MG63 (cell line): ENCODE measurements at regions not wholly inside any gene's neighbourhood (a gene's known extent, or its start where the extent isn't known, plus 50 kb on each side); places are given as distances from the start of the nearest gene placed in this dataset.
"Not testable (repeated sequence)": the region's sequence is repeated elsewhere in the genome, so short reads cannot be mapped to it uniquely, and the experiment has no call there.

Experiments
- DNase-seq: peaks from one replicate; pipeline ENCODE4 v3.0.0-alpha.2; 2020
- H3K27me3 ChIP-seq: fragments of 250-450 bp; sonication (Bioruptor Pico); 2 replicates; pipeline ENCODE4 v1.5.1; 2020; ENCODE audit warnings: mild to moderate bottlenecking, moderate library complexity
- H3K36me3 ChIP-seq: fragments of 250-450 bp; sonication (Bioruptor Pico); 2 replicates; pipeline ENCODE4 v1.5.1; 2020; ENCODE audit warnings: mild to moderate bottlenecking, moderate library complexity
- H3K4me3 ChIP-seq: fragments of 250-450 bp; sonication (Bioruptor Pico); 2 replicates; pipeline ENCODE4 v1.5.1; 2020; ENCODE audit warnings: mild to moderate bottlenecking, moderate library complexity
- H3K9me3 ChIP-seq: fragments of 250-450 bp; sonication (Bioruptor Pico); 2 replicates; pipeline ENCODE4 v1.5.1; 2020; ENCODE audit warnings: mild to moderate bottlenecking, moderate library complexity

GRCh38 chr3:34067536-34068051, 269.2 kb downstream of the PDCD6IP start:
- DNase-seq = no peak
- no peaks in the 10 kb centered on the region for H3K27me3 ChIP-seq
- H3K9me3 ChIP-seq = no peaks in the 10 kb centered on the region
- no peak overlapping the region for H3K4me3 ChIP-seq
- no peaks in the 10 kb centered on the region for H3K36me3 ChIP-seq

- H3K27me3 ChIP-seq = no peaks in the 10 kb centered on the region
- no peak for DNase-seq
- H3K9me3 ChIP-seq = no peaks in the 10 kb centered on the region
- no peaks in the 10 kb centered on the region for H3K36me3 ChIP-seq
- no peak overlapping the region for H3K4me3 ChIP-seq
Measured at GRCh38 chr3:34068505-34068904, 270.1 kb downstream of the PDCD6IP start.

- no peak overlapping the region for H3K4me3 ChIP-seq
- no peaks in the 10 kb centered on the region for H3K9me3 ChIP-seq
- no peaks in the 10 kb centered on the region for H3K27me3 ChIP-seq
- H3K36me3 ChIP-seq = no peaks in the 10 kb centered on the region
- no peak for DNase-seq
Measured at GRCh38 chr3:34070831-34071585, 272.6 kb downstream of the PDCD6IP start.

DNA sequence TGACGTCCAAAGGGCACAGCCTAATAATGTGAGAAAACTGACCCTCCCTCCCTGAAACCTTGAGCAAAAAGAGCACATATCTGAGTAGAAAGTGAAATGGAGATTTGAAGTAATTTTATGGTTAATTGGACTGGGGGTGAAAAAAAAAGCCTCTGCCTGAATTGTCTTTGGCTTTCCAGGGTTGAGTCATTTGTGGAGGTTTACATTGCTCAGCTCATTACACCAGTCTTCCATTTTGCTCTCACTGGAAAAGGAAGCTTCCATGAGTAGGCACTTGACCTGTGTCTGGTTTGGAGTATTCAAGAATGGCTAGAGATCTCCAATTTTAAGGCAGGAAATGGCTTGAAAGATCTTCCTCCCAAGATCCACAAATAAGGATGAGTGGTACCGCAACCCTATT, 273.9 kb downstream of the PDCD6IP start:
- H3K4me3 ChIP-seq = no peak overlapping the region
- H3K36me3 ChIP-seq = no peaks in the 10 kb centered on the region
- DNase-seq = no peak
- no peaks in the 10 kb centered on the region for H3K9me3 ChIP-seq
- H3K27me3 ChIP-seq = no peaks in the 10 kb centered on the region

GRCh38 chr3:34073111-34073510, 274.7 kb downstream of the PDCD6IP start:
- H3K36me3 ChIP-seq = no peaks in the 10 kb centered on the region
- no peak overlapping the region for H3K4me3 ChIP-seq

GRCh38 chr3:34073961-34074360, 275.5 kb downstream of the PDCD6IP start:
- H3K4me3 ChIP-seq = no peak overlapping the region
- no peaks in the 10 kb centered on the region for H3K36me3 ChIP-seq
- no peaks in the 10 kb centered on the region for H3K27me3 ChIP-seq
- no peak for DNase-seq
- H3K9me3 ChIP-seq = no peaks in the 10 kb centered on the region

More at GRCh38 chr3:34073111-34073510, 274.7 kb downstream of the PDCD6IP start:
- H3K9me3 ChIP-seq = no peaks in the 10 kb centered on the region
- no peak for DNase-seq
- H3K27me3 ChIP-seq = no peaks in the 10 kb centered on the region

GRCh38 chr3:34075975-34076374, 277.5 kb downstream of the PDCD6IP start:
- Histone ChIP-seq H3K36me3 (no peaks in the 10 kb centered on the region), H3K27me3 (no peaks in the 10 kb centered on the region), H3K4me3 (no peak overlapping the region), H3K9me3 (no peaks in the 10 kb centered on the region)
- no peak for DNase-seq

DNA sequence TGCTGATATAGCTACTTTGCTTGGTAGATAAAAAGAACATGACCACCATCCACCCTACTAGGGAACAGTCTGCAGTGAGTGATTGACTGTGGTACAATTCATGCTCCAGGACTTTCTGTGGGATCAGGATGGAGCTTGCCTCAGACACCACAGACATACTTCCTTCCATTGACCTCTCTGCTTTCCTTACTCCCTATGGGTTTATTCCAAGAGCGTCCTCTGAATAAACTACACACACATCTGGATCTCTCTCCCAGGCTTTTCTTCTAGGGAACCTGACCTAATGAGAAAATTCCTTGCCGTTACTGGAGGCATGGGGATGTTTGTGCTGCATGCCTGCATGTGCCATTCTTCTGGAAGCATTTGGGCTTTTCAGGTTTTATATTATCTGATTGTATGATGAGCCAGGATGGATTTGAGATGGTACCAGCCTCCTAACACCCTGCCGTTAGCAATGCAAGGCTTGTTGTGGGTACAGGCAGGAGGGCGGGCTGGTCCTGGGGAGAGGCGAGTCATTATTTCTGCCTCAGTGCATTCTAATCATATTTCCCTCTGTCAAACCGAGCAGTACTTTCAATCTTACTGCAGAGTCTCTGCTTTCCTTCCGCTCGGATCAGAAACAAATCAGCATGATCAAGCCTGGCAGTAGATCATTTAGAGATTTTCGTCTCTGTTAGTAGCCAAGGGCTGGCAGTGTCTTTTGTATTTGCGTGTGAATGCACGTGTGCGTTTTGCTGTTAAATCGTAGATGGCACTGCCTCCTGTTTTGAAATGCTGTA, 279.2 kb downstream of the PDCD6IP start:
- Histone ChIP-seq H3K4me3 (no peak overlapping the region), H3K9me3 (no peaks in the 10 kb centered on the region), H3K36me3 (no peaks in the 10 kb centered on the region)

DNA sequence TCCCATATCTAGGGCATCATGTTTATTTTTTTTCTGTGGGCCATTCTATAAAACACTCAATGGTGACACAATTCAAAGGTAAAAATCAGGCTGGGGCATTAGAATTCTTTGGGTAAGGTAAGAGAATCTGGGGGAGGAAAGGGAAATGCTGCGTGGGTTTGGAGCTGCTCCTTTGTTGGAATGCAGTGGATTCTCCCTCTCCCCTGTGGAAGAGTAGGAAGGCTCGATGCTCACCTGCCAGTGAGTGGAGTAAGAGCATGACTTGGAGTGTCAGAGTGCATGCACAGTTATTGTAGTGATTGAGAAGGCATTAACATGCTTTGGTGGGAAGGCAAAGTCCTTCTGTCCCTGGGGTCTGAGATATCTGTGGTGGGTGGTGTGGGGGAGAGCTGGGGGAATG, 280.0 kb downstream of the PDCD6IP start:
- H3K4me3 ChIP-seq = no peak overlapping the region
- H3K36me3 ChIP-seq = no peaks in the 10 kb centered on the region
- DNase-seq = no peak
- H3K27me3 ChIP-seq = no peaks in the 10 kb centered on the region
- no peaks in the 10 kb centered on the region for H3K9me3 ChIP-seq

More for the DNA sequence above, 279.2 kb downstream of the PDCD6IP start:
- no peaks in the 10 kb centered on the region for H3K27me3 ChIP-seq
- no peak for DNase-seq

GRCh38 chr3:34079849-34080248, 281.4 kb downstream of the PDCD6IP start:
- not testable (repeated sequence) for H3K36me3 ChIP-seq, H3K4me3 ChIP-seq, H3K9me3 ChIP-seq, H3K27me3 ChIP-seq, DNase-seq

GRCh38 chr3:34090379-34090778, 291.9 kb downstream of the PDCD6IP start:
- not testable (repeated sequence) for DNase-seq, H3K9me3 ChIP-seq, H3K36me3 ChIP-seq, H3K27me3 ChIP-seq, H3K4me3 ChIP-seq

DNA sequence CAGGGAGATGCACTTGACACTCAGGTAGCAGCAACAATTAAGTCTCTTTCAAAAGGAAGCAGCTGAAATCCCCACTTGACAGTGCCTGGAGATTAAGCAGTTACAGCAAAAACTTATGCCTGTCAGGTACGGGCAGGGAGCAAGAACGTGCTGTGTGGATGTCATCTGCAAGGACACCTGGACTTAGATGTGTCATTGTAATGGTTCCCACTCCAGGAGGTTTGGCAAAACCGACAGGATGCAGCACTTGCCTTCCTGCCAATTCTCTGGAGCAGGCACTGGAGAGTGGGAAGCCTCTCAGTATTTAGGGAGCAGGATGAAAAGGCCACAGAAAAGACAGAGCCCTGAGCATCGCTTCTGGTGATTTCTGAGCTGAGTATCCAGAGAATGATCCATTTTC, 292.4 kb downstream of the PDCD6IP start:
- Histone ChIP-seq H3K36me3 (no peaks in the 10 kb centered on the region), H3K4me3 (no peak overlapping the region), H3K9me3 (no peaks in the 10 kb centered on the region), H3K27me3 (no peaks in the 10 kb centered on the region)
- DNase-seq = no peak

DNA sequence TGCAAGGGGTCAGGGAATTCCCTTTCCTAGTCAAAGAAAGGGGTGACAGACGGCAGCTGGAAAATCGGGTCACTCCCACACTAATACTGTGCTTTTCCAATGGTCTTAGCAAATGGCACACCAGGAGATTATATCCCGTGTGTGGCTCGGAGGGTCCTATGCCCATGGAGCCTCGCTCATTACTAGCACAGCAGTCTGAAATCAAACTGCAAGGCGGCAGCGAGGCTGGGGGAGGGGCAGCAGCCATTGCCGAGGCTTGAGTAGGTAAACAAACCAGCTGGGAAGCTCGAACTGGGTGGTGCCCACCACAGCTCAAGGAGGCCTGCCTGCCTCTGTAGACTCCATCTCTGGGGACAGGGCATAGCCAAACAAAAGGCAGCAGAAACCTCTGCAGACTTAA, 295.9 kb downstream of the PDCD6IP start:
- not testable (repeated sequence) for DNase-seq, H3K9me3 ChIP-seq, H3K36me3 ChIP-seq, H3K4me3 ChIP-seq, H3K27me3 ChIP-seq

DNA sequence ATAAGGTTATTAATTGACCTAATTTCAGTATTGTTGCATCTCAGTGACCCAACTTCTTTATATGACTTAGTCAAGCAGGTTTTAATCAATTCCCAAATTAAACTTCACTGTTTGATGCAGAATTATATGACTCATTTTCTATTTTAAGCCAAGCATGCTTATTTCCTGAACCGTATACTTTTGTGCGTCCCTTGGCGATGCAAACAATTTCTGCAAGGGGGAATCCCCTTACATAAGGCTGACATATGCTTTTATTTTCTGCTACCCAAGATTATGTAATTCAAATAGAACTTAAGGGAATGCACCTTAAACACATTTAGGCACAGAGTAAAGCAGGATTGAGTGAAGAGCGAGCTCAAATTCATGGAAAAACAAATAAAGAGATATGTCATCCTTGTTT, 303.9 kb downstream of the PDCD6IP start:
- H3K27me3 ChIP-seq = no peaks in the 10 kb centered on the region
- DNase-seq = no peak
- H3K36me3 ChIP-seq = no peaks in the 10 kb centered on the region
- no peak overlapping the region for H3K4me3 ChIP-seq
- H3K9me3 ChIP-seq = no peaks in the 10 kb centered on the region

GRCh38 chr3:34106379-34106778, 307.9 kb downstream of the PDCD6IP start:
- H3K27me3 ChIP-seq = no peaks in the 10 kb centered on the region
- H3K4me3 ChIP-seq = no peak overlapping the region
- no peaks in the 10 kb centered on the region for H3K36me3 ChIP-seq
- DNase-seq = no peak
- no peaks in the 10 kb centered on the region for H3K9me3 ChIP-seq

- DNase-seq = no peak
- H3K9me3 ChIP-seq = no peaks in the 10 kb centered on the region
- H3K27me3 ChIP-seq = no peaks in the 10 kb centered on the region
- H3K4me3 ChIP-seq = no peak overlapping the region
- H3K36me3 ChIP-seq = no peaks in the 10 kb centered on the region
Measured at GRCh38 chr3:34106879-34107278, 308.4 kb downstream of the PDCD6IP start.

GRCh38 chr3:34107669-34108068, 309.2 kb downstream of the PDCD6IP start:
- H3K9me3 ChIP-seq = no peaks in the 10 kb centered on the region
- H3K27me3 ChIP-seq = no peaks in the 10 kb centered on the region
- H3K36me3 ChIP-seq = no peaks in the 10 kb centered on the region
- no peak for DNase-seq
- H3K4me3 ChIP-seq = no peak overlapping the region

- Histone ChIP-seq H3K4me3 (no peak overlapping the region), H3K9me3 (no peaks in the 10 kb centered on the region), H3K36me3 (no peaks in the 10 kb centered on the region), H3K27me3 (no peaks in the 10 kb centered on the region)
- no peak for DNase-seq
Measured at GRCh38 chr3:34109021-34109420, 310.6 kb downstream of the PDCD6IP start.
